ENCODE measurements at regions not wholly inside any gene's neighbourhood (a gene's known extent, or its start where the extent isn't known, plus 50 kb on each side); places are given as distances from the start of the nearest gene placed in this dataset.

GRCh38 chr6:90646940-90647339 lies 60.1 kb upstream of the MAP3K7 start:
- no peak overlapping the region for H3K27ac ChIP-seq (ENCODE audit: low read depth in 1 of 2, low read length in 2 of 2)
- no peak overlapping the region for H3K9ac ChIP-seq (ENCODE audit: insufficient read depth, low read length, poor library complexity, severe bottlenecking)
- DNase-seq = no peak
- Mint-ChIP-seq H3K4me3 (no peak overlapping the region), H3K9me3 (no peaks in the 10 kb centered on the region), H3K27ac (no peak overlapping the region), H3K36me3 (no peaks in the 10 kb centered on the region), H3K27me3 (ENCODE audit: low read depth in 3 of 3) (peaks cover 0 to 4% (median 0%) of the 10 kb centered on the region in 3 donors), H3K4me1 (no peaks in the 10 kb centered on the region)
- H2AFZ ChIP-seq (ENCODE audit: insufficient read depth, low read depth, low read length, poor library complexity, severe bottlenecking) = no peak overlapping the region
- H3K4me2 ChIP-seq (replicated peaks; ENCODE audit: extremely low read depth, low read length, poor library complexity, severe bottlenecking) = no peak overlapping the region
- intact Hi-C loops (cut with micrococcal nuclease) = no loop called here
- no peaks in the 10 kb centered on the region for H3K9me3 ChIP-seq (replicated peaks in 1 of 2; ENCODE audit: control insufficient read depth in 1 of 2, insufficient read depth in 1 of 2, low read length in 2 of 2)
- H3K4me3 ChIP-seq (replicated peaks in 1 of 3; ENCODE audit: low read depth in 2 of 3, low read length in 3 of 3) = no peak overlapping the region
- no peaks in the 10 kb centered on the region for H3K36me3 ChIP-seq (replicated peaks in 1 of 2; ENCODE audit: control insufficient read depth in 1 of 2, insufficient read depth in 2 of 2, low read length in 2 of 2)
- H4K20me1 ChIP-seq (ENCODE audit: insufficient read depth, low read length) = no peaks in the 10 kb centered on the region
- no peaks in the 10 kb centered on the region for H3K79me2 ChIP-seq (ENCODE audit: insufficient read depth, low read length)
- WGBS (ENCODE audit: insufficient coverage) = no CpG with 5 or more reads among the region's 1 CpG
- TF ChIP-seq CTCF (IDR thresholded peaks at IDR 0.05) = no peak
- H3K27me3 ChIP-seq (ENCODE audit: control insufficient read depth in 2 of 2, insufficient read depth in 2 of 2, low read length in 2 of 2) = no peaks in the 10 kb centered on the region
- H3K4me1 ChIP-seq (ENCODE audit: control insufficient read depth in 1 of 2, insufficient read depth in 2 of 2, low read length in 2 of 2) = no peaks in the 10 kb centered on the region

- Histone ChIP-seq H3K27me3 (ENCODE audit: control insufficient read depth in 2 of 2, insufficient read depth in 2 of 2, low read length in 2 of 2) (no peaks in the 10 kb centered on the region), H3K36me3 (replicated peaks in 1 of 2; ENCODE audit: control insufficient read depth in 1 of 2, insufficient read depth in 2 of 2, low read length in 2 of 2) (no peaks in the 10 kb centered on the region), H3K79me2 (ENCODE audit: insufficient read depth, low read length) (no peaks in the 10 kb centered on the region), H4K20me1 (ENCODE audit: insufficient read depth, low read length) (no peaks in the 10 kb centered on the region), H3K4me1 (ENCODE audit: control insufficient read depth in 1 of 2, insufficient read depth in 2 of 2, low read length in 2 of 2) (no peaks in the 10 kb centered on the region), H3K4me3 (replicated peaks in 1 of 3; ENCODE audit: low read depth in 2 of 3, low read length in 3 of 3) (no peak overlapping the region), H3K9me3 (replicated peaks in 1 of 2; ENCODE audit: control insufficient read depth in 1 of 2, insufficient read depth in 1 of 2, low read length in 2 of 2) (no peaks in the 10 kb centered on the region), H2AFZ (ENCODE audit: insufficient read depth, low read depth, low read length, poor library complexity, severe bottlenecking) (no peak overlapping the region), H3K4me2 (replicated peaks; ENCODE audit: extremely low read depth, low read length, poor library complexity, severe bottlenecking) (no peak overlapping the region), H3K9ac (ENCODE audit: insufficient read depth, low read length, poor library complexity, severe bottlenecking) (no peak overlapping the region), H3K27ac (ENCODE audit: low read depth in 1 of 2, low read length in 2 of 2) (no peak overlapping the region)
- H3K4me1 Mint-ChIP-seq = no peaks in the 10 kb centered on the region
- intact Hi-C loops (cut with micrococcal nuclease) = no loop called here
- no peaks in the 10 kb centered on the region for H3K36me3 Mint-ChIP-seq
- WGBS (ENCODE audit: insufficient coverage) = 93% methylated on average over 2 of the region's 4 CpGs
- no peak for DNase-seq
- no peak for TF ChIP-seq CTCF (IDR thresholded peaks at IDR 0.05)
- H3K27ac Mint-ChIP-seq = no peak overlapping the region
- H3K9me3 Mint-ChIP-seq = no peaks in the 10 kb centered on the region
- no peak overlapping the region for H3K4me3 Mint-ChIP-seq
- H3K27me3 Mint-ChIP-seq (ENCODE audit: low read depth in 3 of 3) = peaks cover 0 to 2% (median 2%) of the 10 kb centered on the region in 3 donors
Observed at GRCh38 chr6:90645634-90646033, 58.8 kb upstream of the MAP3K7 start.
